ENCODE measurements at regions not wholly inside any gene's neighbourhood (a gene's known extent, or its start where the extent isn't known, plus 50 kb on each side); places are given as distances from the start of the nearest gene placed in this dataset.
"Not testable (repeated sequence)": the region's sequence is repeated elsewhere in the genome, so short reads cannot be mapped to it uniquely, and the experiment has no call there.

- DNase-seq: no peak
These were observed 287.6 kb downstream of the MYCN start for GRCh38 chr2:16227811-16228462.

GRCh38 chr2:16226943-16227664 lies 286.8 kb downstream of the MYCN start:
- DNase-seq: no peak

GRCh38 chr2:16226381-16226780 lies 286.0 kb downstream of the MYCN start:
- DNase-seq: no peak

- DNase-seq: no peak
These were observed 285.2 kb downstream of the MYCN start for GRCh38 chr2:16225545-16225944.

- no peak for DNase-seq
These were observed 284.7 kb downstream of the MYCN start for GRCh38 chr2:16225071-16225470.

GRCh38 chr2:16224298-16225045 lies 284.1 kb downstream of the MYCN start:
- no peak for DNase-seq

- DNase-seq: no peak
These were observed 283.5 kb downstream of the MYCN start for GRCh38 chr2:16223841-16224177.

- no peak for DNase-seq
These were observed 283.0 kb downstream of the MYCN start for GRCh38 chr2:16223161-16223840.

GRCh38 chr2:16222326-16222725 lies 282.0 kb downstream of the MYCN start:
- DNase-seq: no peak

GRCh38 chr2:16221461-16222010 lies 281.2 kb downstream of the MYCN start:
- DNase-seq: no peak

GRCh38 chr2:16219292-16219975 lies 279.1 kb downstream of the MYCN start:
- no peak for DNase-seq

- no peak for DNase-seq
These were observed 278.3 kb downstream of the MYCN start for GRCh38 chr2:16218625-16219024.

- no peak for DNase-seq
These were observed 277.8 kb downstream of the MYCN start for GRCh38 chr2:16218161-16218560.

- DNase-seq: not testable (repeated sequence)
These were observed 277.4 kb downstream of the MYCN start for GRCh38 chr2:16217741-16218140.

- DNase-seq: no peak
These were observed 276.9 kb downstream of the MYCN start for GRCh38 chr2:16217291-16217690.

- no peak for DNase-seq
These were observed 276.2 kb downstream of the MYCN start for GRCh38 chr2:16216558-16216945.

- no peak for DNase-seq
These were observed 275.7 kb downstream of the MYCN start for GRCh38 chr2:16215902-16216557.

- no peak for DNase-seq
These were observed 274.5 kb downstream of the MYCN start for GRCh38 chr2:16214861-16215260.

GRCh38 chr2:16214391-16214790 lies 274.0 kb downstream of the MYCN start:
- no peak for DNase-seq

GRCh38 chr2:16212321-16212720 lies 272.0 kb downstream of the MYCN start:
- no peak for DNase-seq

- DNase-seq: no peak
These were observed 271.0 kb downstream of the MYCN start for GRCh38 chr2:16211341-16211740.

- no peak for DNase-seq
These were observed 270.5 kb downstream of the MYCN start for GRCh38 chr2:16210841-16211240.
